H1 (cell line): ENCODE measurements at regions not wholly inside any gene's neighbourhood (a gene's known extent, or its start where the extent isn't known, plus 50 kb on each side); places are given as distances from the start of the nearest gene placed in this dataset.
"Not testable (repeated sequence)": the region's sequence is repeated elsewhere in the genome, so short reads cannot be mapped to it uniquely, and the experiment has no call there.

ENCODE experiments used
- CTCF ChIA-PET: fragments of 300-600 bp; sonication (Branson Sonifier 250); formaldehyde crosslinking; loops from one replicate; lab custom pipeline; 2021; ENCODE audit not compliant: partially characterized antibody; lab: Charles Lee
- POLR2A ChIA-PET: fragments of 300-600 bp; sonication (Branson Sonifier 250); formaldehyde crosslinking; loops from one replicate; lab custom pipeline; 2021; ENCODE audit warnings: inconsistent platforms; ENCODE audit not compliant: partially characterized antibody; lab: Charles Lee
- DNase-seq, 2 experiments: peaks; one replicate each; pipeline versions ENCODE4 v3.0.0 to v3.0.0-alpha.2; 2010 to 2022; ENCODE audit warnings: low spot score in 2 of 2, low read depth in 1 of 2, mixed read lengths in 1 of 2
- FAIRE-seq: peaks from 2 replicates; lab custom pipeline; 2011; peaks lifted over from hg19 to GRCh38; lab: Jason Lieb, UNC
- H2AFZ ChIP-seq: 2 replicates; pipeline ENCODE4 v1.8.1; 2012; ENCODE audit warnings: low read length, inconsistent platforms
- H2AK5ac ChIP-seq: 2 replicates; pipeline ENCODE4 v1.6.1; 2013; ENCODE audit warnings: low read depth, low read length
- H2BK120ac ChIP-seq: replicated peaks from 2 replicates; pipeline ENCODE3; 2013; ENCODE audit warnings: low read depth, low read length, inconsistent platforms
- H2BK12ac ChIP-seq: 2 replicates; pipeline ENCODE4 v1.6.1; 2013; ENCODE audit warnings: low read depth, low read length
- H2BK15ac ChIP-seq: 2 replicates; pipeline ENCODE4 v1.6.1; 2013; ENCODE audit warnings: low read length
- H2BK20ac ChIP-seq: 2 replicates; pipeline ENCODE4 v1.6.1; 2013; ENCODE audit warnings: low read length
- H2BK5ac ChIP-seq: 2 replicates; pipeline ENCODE4 v1.6.1; 2013; ENCODE audit warnings: low read depth, low read length
- H3K14ac ChIP-seq: 2 replicates; pipeline ENCODE4 v1.6.1; 2013; ENCODE audit warnings: inconsistent platforms; ENCODE audit not compliant: insufficient read length
- H3K18ac ChIP-seq: 2 replicates; pipeline ENCODE4 v1.6.1; 2013; ENCODE audit warnings: low read length; ENCODE audit errors: extremely low read depth
- H3K23ac ChIP-seq: 2 replicates; pipeline ENCODE4 v1.6.1; 2013; ENCODE audit warnings: inconsistent platforms; ENCODE audit not compliant: insufficient read length
- H3K23me2 ChIP-seq: 2 replicates; pipeline ENCODE4 v1.6.1; 2013; ENCODE audit warnings: low read depth, low read length
- H3K27ac ChIP-seq: 2 replicates; pipeline ENCODE4 v1.6.1; 2011; ENCODE audit warnings: low read depth, low read length, inconsistent platforms
- H3K27me3 ChIP-seq, 4 experiments: replicated peaks in 1 of 4; 1 replicate in 1 of 4; 2 replicates in 3 of 4; pipeline versions ENCODE4 v1.6.1 to v1.8.1; 2011 to 2013; ENCODE audit warnings: low read length in 3 of 4, mild to moderate bottlenecking in 3 of 4, inconsistent platforms in 2 of 4, mixed read lengths in 2 of 4, moderate library complexity in 1 of 4; ENCODE audit not compliant: control insufficient read depth in 3 of 4, insufficient read depth in 3 of 4; ENCODE audit errors: extremely low read depth in 1 of 4
- H3K36me3 ChIP-seq, 4 experiments: 2 replicates each; pipeline versions ENCODE4 v1.6.1 to v1.8.1; 2011 to 2013; ENCODE audit warnings: mild to moderate bottlenecking in 4 of 4, low read length in 3 of 4, moderate library complexity in 2 of 4, control low read depth in 1 of 4, inconsistent platforms in 1 of 4; ENCODE audit not compliant: insufficient read depth in 4 of 4, control insufficient read depth in 2 of 4
- H3K4ac ChIP-seq: replicated peaks from 2 replicates; pipeline ENCODE3; 2013; ENCODE audit warnings: low read length, low read depth, mixed read lengths, inconsistent platforms; ENCODE audit not compliant: insufficient read length
- H3K4me1 ChIP-seq, 4 experiments: replicated peaks in 1 of 4; 1 replicate in 1 of 4; 2 replicates in 3 of 4; pipeline versions ENCODE4 v1.6.1 to v1.8.1; 2011 to 2013; ENCODE audit warnings: low read length in 3 of 4, inconsistent platforms in 2 of 4, mixed read lengths in 1 of 4; ENCODE audit not compliant: insufficient read depth in 4 of 4, control insufficient read depth in 3 of 4
- H3K4me2 ChIP-seq, 2 experiments: 2 replicates each; pipeline versions ENCODE4 v1.6.1 to v1.8.1; 2011 to 2013; ENCODE audit warnings: low read depth in 2 of 2, low read length in 2 of 2, control low read depth in 1 of 2, inconsistent platforms in 1 of 2, mild to moderate bottlenecking in 1 of 2; ENCODE audit not compliant: insufficient read depth in 1 of 2
- H3K4me3 ChIP-seq, 4 experiments: fragments of 200-600, 300-600 bp in 1 of 4; sonication (generic), shearing (Covaris generic), sonication (Bioruptor Twin) in 1 of 4; 2 replicates each; pipeline versions ENCODE4 v1.5.1 to v1.8.1; 2011 to 2016; ENCODE audit warnings: low read length in 4 of 4, low read depth in 3 of 4, control low read depth in 2 of 4, inconsistent platforms in 2 of 4, mild to moderate bottlenecking in 2 of 4, mixed read lengths in 1 of 4, moderate library complexity in 1 of 4; ENCODE audit not compliant: insufficient read depth in 2 of 4; ENCODE audit errors: extremely low read depth in 1 of 4
- H3K56ac ChIP-seq: replicated peaks from 2 replicates; pipeline ENCODE3; 2013; ENCODE audit warnings: low read depth, mild to moderate bottlenecking, mixed read lengths, low read length, inconsistent platforms; ENCODE audit not compliant: insufficient read length
- H3K79me1 ChIP-seq: 2 replicates; pipeline ENCODE4 v1.6.1; 2013; ENCODE audit warnings: low read depth, low read length, control low read depth
- H3K79me2 ChIP-seq, 2 experiments: 2 replicates each; pipeline versions ENCODE4 v1.6.1 to v1.8.1; 2012 to 2013; ENCODE audit warnings: low read length in 2 of 2, mild to moderate bottlenecking in 2 of 2, inconsistent platforms in 1 of 2; ENCODE audit not compliant: insufficient read depth in 2 of 2, control insufficient read depth in 1 of 2
- H3K9ac ChIP-seq, 4 experiments: replicated peaks in 1 of 4; 1 replicate in 1 of 4; 2 replicates in 3 of 4; pipeline versions ENCODE4 v1.6.1 to v1.8.1; 2011 to 2013; ENCODE audit warnings: low read depth in 3 of 4, low read length in 3 of 4, control low read depth in 2 of 4, mild to moderate bottlenecking in 2 of 4, moderate library complexity in 2 of 4, inconsistent platforms in 1 of 4; ENCODE audit errors: extremely low read depth in 1 of 4
- H3K9me3 ChIP-seq, 2 experiments: 2 replicates each; pipeline versions ENCODE4 v1.6.1 to v1.8.1; 2012 to 2013; ENCODE audit warnings: mild to moderate bottlenecking in 2 of 2, moderate library complexity in 2 of 2, control low read depth in 1 of 2, inconsistent platforms in 1 of 2, low read depth in 1 of 2, low read length in 1 of 2, mixed read lengths in 1 of 2; ENCODE audit not compliant: insufficient read depth in 2 of 2
- H4K20me1 ChIP-seq, 2 experiments: replicated peaks in 1 of 2; 2 replicates each; pipeline versions ENCODE3 to v1.8.1; 2011 to 2013; ENCODE audit warnings: inconsistent platforms in 2 of 2, low read length in 2 of 2, mild to moderate bottlenecking in 1 of 2; ENCODE audit not compliant: insufficient read depth in 2 of 2, control insufficient read depth in 1 of 2
- H4K5ac ChIP-seq: 2 replicates; pipeline ENCODE4 v1.6.1; 2013; ENCODE audit warnings: low read length, low read depth, mixed read lengths, inconsistent platforms; ENCODE audit not compliant: insufficient read length
- H4K8ac ChIP-seq: 2 replicates; pipeline ENCODE4 v1.8.0; 2013; ENCODE audit warnings: mild to moderate bottlenecking, moderate library complexity, low read length, inconsistent platforms; ENCODE audit not compliant: insufficient read depth; ENCODE audit errors: extremely low read depth
- H4K91ac ChIP-seq: replicated peaks from 2 replicates; pipeline ENCODE3; 2013; ENCODE audit warnings: low read length, mixed read lengths, inconsistent platforms; ENCODE audit not compliant: insufficient read length
- WGBS, 2 experiments: shearing (Covaris generic) in 1 of 2; methylation state at CpG; one replicate each; pipeline versions ENCODE4 v1.1.6 to v1.1.7; 2013 to 2015; ENCODE audit warnings: low lambda C conversion rate in 2 of 2, mixed read lengths in 2 of 2, inconsistent platforms in 1 of 2, low coverage in 1 of 2, missing lambda C conversion rate in 1 of 2; ENCODE audit not compliant: insufficient replicate concordance in 2 of 2, insufficient coverage in 1 of 2, insufficient read length in 1 of 2; ENCODE audit errors: extremely low coverage in 1 of 2, missing lambda C conversion rate in 1 of 2; 5-methylcytosine and 5-hydroxymethylcytosine counted together

- POLR2A ChIA-PET, H3K9me3 ChIP-seq, H2BK15ac ChIP-seq, H3K23ac ChIP-seq, H3K14ac ChIP-seq, H3K4me2 ChIP-seq, H3K36me3 ChIP-seq, FAIRE-seq, H4K91ac ChIP-seq, H3K79me2 ChIP-seq, H3K18ac ChIP-seq, H3K27me3 ChIP-seq, H3K4ac ChIP-seq, DNase-seq, H2AFZ ChIP-seq, H2BK20ac ChIP-seq, H2BK12ac ChIP-seq, H3K27ac ChIP-seq, CTCF ChIA-PET, H2BK120ac ChIP-seq, H2AK5ac ChIP-seq, H3K23me2 ChIP-seq, H3K9ac ChIP-seq, H4K20me1 ChIP-seq, H3K56ac ChIP-seq, H4K5ac ChIP-seq, H4K8ac ChIP-seq, H3K4me1 ChIP-seq, H3K79me1 ChIP-seq, H2BK5ac ChIP-seq, H3K4me3 ChIP-seq: not testable (repeated sequence)
- 79% methylated on average over 6 of the region's 7 CpGs; no CpG with 5 or more reads in 1 of the 2 experiments for WGBS, 2 experiments
Measured at GRCh38 chr9:38875616-38876015, 155.7 kb upstream of the FAM240B start.

- DNase-seq, H3K4me1 ChIP-seq, H3K23me2 ChIP-seq, H3K18ac ChIP-seq, CTCF ChIA-PET, H2BK12ac ChIP-seq, POLR2A ChIA-PET, H3K27me3 ChIP-seq, H3K4me3 ChIP-seq, H2BK15ac ChIP-seq, H4K20me1 ChIP-seq, H2BK20ac ChIP-seq, H3K36me3 ChIP-seq, H3K23ac ChIP-seq, H3K4me2 ChIP-seq, H3K79me1 ChIP-seq, H3K9me3 ChIP-seq, H2BK120ac ChIP-seq, H2AFZ ChIP-seq, H2AK5ac ChIP-seq, H3K56ac ChIP-seq, H3K14ac ChIP-seq, H4K91ac ChIP-seq, H4K8ac ChIP-seq, H4K5ac ChIP-seq, H3K79me2 ChIP-seq, H2BK5ac ChIP-seq, H3K4ac ChIP-seq, H3K27ac ChIP-seq, H3K9ac ChIP-seq, FAIRE-seq: not testable (repeated sequence)
- 65% methylated on average over 3 of the region's 5 CpGs; no CpG with 5 or more reads in 1 of the 2 experiments for WGBS, 2 experiments
Measured at GRCh38 chr9:38871282-38871940, 151.5 kb upstream of the FAM240B start.
